ENCODE measurements at regions not wholly inside any gene's neighbourhood (a gene's known extent, or its start where the extent isn't known, plus 50 kb on each side); places are given as distances from the start of the nearest gene placed in this dataset.

DNA sequence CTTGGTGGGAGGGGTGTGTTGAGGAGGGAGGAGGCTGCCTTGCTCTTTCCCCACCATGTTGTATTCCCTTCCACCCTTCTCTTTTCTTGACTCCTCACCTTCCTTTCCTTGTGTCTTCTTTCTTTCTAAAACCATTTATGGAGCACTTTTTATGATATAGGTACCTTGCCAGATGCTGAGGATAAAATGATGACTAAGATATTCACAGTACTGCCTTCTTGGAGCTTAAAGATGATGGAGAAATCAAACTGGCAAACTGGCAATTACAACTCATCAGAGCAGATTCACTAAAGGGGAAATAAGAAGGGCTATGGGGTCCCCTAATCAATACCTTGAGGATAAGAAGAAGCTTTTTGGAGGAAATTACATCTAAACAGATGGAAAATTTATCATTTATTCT lies 273.2 kb upstream of the MEF2C start:
- H3K36me3 ChIP-seq (replicated peaks in 1 of 2; ENCODE audit: insufficient read depth in 1 of 2, low read depth in 2 of 2), result no peaks in the 10 kb centered on the region
- DNase-seq (no peak), ATAC-seq (no peak)
- TF ChIP-seq, protein P1, sequence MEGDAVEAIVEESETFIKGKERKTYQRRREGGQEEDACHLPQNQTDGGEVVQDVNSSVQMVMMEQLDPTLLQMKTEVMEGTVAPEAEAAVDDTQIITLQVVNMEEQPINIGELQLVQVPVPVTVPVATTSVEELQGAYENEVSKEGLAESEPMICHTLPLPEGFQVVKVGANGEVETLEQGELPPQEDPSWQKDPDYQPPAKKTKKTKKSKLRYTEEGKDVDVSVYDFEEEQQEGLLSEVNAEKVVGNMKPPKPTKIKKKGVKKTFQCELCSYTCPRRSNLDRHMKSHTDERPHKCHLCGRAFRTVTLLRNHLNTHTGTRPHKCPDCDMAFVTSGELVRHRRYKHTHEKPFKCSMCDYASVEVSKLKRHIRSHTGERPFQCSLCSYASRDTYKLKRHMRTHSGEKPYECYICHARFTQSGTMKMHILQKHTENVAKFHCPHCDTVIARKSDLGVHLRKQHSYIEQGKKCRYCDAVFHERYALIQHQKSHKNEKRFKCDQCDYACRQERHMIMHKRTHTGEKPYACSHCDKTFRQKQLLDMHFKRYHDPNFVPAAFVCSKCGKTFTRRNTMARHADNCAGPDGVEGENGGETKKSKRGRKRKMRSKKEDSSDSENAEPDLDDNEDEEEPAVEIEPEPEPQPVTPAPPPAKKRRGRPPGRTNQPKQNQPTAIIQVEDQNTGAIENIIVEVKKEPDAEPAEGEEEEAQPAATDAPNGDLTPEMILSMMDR (IDR thresholded peaks at IDR 0.05), result no peak
- no peak overlapping the region for H3K27ac ChIP-seq
- no peak overlapping the region for H3K4me3 ChIP-seq
- no peaks in the 10 kb centered on the region for H3K27me3 ChIP-seq
- no peaks in the 10 kb centered on the region for H3K4me1 ChIP-seq
- intact Hi-C loops (cut with DNase I), result no loop called here
- H3K9me3 ChIP-seq, result no peaks in the 10 kb centered on the region

DNA sequence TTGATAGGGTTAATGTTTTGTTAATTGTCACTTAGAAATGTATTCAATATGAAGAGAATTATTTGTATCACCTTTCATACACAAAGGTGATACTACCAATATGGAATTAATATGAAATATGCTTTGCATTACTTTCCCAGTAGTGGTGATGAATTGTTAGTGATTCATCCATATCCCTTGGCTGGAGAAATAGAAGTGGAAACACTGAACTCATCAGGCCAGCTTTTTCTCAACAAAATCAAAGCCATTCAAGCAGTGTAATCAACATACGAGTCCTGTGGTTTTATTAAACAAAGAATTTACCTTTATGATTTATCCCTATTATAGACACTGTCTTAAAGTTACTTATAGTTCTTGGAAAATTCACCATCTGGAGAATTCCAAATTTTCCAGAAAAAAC lies 264.0 kb upstream of the MEF2C start:
- no peak for DNase-seq
- TF ChIP-seq, protein P1 (IDR thresholded peaks at IDR 0.05), result no peak
- TF ChIP-seq POLR2A (IDR thresholded peaks at IDR 0.05), result no peak
- intact Hi-C loops (cut with DNase I), result no loop called here
- H3K36me3 ChIP-seq (replicated peaks in 1 of 2; ENCODE audit: insufficient read depth in 1 of 2, low read depth in 2 of 2), result no peaks in the 10 kb centered on the region
- 71 to 86% methylated on average over 1 of the region's 1 CpG for WGBS, 2 donors
- H3K4me3 ChIP-seq, result no peak overlapping the region
- no peaks in the 10 kb centered on the region for H3K27me3 ChIP-seq
- H3K9me3 ChIP-seq, result no peaks in the 10 kb centered on the region
- no peaks in the 10 kb centered on the region for H3K4me1 ChIP-seq
- H3K27ac ChIP-seq, result no peak overlapping the region
- ATAC-seq, result no peak

DNA sequence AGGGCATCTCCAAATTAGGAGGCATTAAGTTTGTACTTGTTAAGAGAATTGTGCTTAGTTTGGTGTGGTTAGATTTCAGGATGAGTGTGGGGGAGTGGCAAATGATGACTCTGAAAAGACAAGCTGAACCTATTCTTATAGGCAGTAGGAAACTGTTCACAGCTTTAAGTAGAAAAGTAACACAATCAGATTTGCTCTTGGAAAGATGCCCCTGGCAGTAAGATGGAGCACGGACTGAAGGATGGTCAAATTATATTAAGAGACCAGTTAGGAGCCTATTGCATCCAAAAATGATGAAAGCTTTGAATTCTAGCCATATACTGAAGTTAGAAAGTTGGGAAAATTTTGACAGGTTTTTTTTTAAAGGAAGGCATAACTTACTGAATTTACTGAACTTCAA lies 254.2 kb upstream of the MEF2C start:
- no peak overlapping the region for H3K4me3 ChIP-seq
- intact Hi-C loops (cut with DNase I), result no loop called here
- H3K27me3 ChIP-seq, result no peaks in the 10 kb centered on the region
- ATAC-seq (no peak), DNase-seq (no peak)
- 70 to 74% methylated on average over 1 of the region's 1 CpG for WGBS, 2 donors
- H3K27ac ChIP-seq, result no peak overlapping the region
- H3K36me3 ChIP-seq (replicated peaks in 1 of 2; ENCODE audit: insufficient read depth in 1 of 2, low read depth in 2 of 2), result no peaks in the 10 kb centered on the region
- H3K4me1 ChIP-seq, result no peaks in the 10 kb centered on the region
- TF ChIP-seq, protein P1 (IDR thresholded peaks at IDR 0.05), result no peak
- TF ChIP-seq POLR2A (IDR thresholded peaks at IDR 0.05), result no peak
- H3K9me3 ChIP-seq, result no peaks in the 10 kb centered on the region

DNA sequence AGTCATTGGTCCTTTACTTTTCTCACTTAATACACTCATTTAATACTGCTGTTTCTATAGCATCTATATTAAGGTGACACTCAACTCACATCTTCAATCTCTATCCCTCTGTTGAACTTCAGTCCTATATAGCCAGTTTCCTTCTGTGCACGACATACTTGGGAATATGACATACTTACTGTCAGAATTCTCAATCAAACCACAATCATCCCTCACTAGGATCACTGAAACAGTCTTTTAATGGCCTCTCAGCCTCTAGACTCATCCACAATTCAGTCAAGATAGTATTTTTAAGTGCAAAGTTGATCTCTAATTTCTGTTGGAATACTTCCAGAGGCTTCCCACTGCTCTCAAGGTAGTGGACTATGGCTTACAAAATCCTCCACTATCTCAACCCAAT lies 251.0 kb upstream of the MEF2C start:
- intact Hi-C loops (cut with DNase I), result no loop called here
- WGBS, 2 donors, result 85 to 88% methylated on average over 1 of the region's 1 CpG
- no peak overlapping the region for H3K4me3 ChIP-seq
- TF ChIP-seq, protein P1 (IDR thresholded peaks at IDR 0.05), result no peak
- TF ChIP-seq POLR2A (IDR thresholded peaks at IDR 0.05), result no peak
- ATAC-seq, result no peak
- no peaks in the 10 kb centered on the region for H3K27me3 ChIP-seq
- no peaks in the 10 kb centered on the region for H3K36me3 ChIP-seq (replicated peaks in 1 of 2; ENCODE audit: insufficient read depth in 1 of 2, low read depth in 2 of 2)
- DNase-seq, result no peak
- no peaks in the 10 kb centered on the region for H3K9me3 ChIP-seq
- no peaks in the 10 kb centered on the region for H3K4me1 ChIP-seq
- H3K27ac ChIP-seq, result no peak overlapping the region

DNA sequence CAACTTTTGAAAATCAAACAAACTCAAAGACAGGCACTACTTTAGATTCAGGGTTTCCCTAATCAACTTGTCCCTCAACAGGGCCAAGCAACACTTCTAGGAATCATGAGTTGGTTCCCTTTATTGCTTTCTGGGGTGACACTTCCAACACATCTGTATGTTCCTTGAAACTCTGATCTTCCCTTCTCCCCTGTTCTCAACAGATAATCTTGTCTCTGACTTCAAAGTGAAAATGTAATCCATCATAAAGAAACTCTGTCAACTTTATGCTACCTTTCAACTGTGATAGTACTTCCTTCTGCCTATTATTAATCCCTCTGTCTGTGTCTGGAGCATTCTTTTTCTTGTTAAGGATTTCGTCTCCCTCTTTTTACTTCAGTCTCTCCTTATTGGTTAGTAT lies 250.1 kb upstream of the MEF2C start:
- H3K4me1 ChIP-seq, result no peaks in the 10 kb centered on the region
- H3K36me3 ChIP-seq (replicated peaks in 1 of 2; ENCODE audit: insufficient read depth in 1 of 2, low read depth in 2 of 2), result no peaks in the 10 kb centered on the region
- H3K27me3 ChIP-seq, result no peaks in the 10 kb centered on the region
- no peak overlapping the region for H3K27ac ChIP-seq
- DNase-seq (no peak), ATAC-seq (no peak)
- intact Hi-C loops (cut with DNase I), result no loop called here
- H3K9me3 ChIP-seq, result no peaks in the 10 kb centered on the region
- no peak for TF ChIP-seq POLR2A (IDR thresholded peaks at IDR 0.05)
- TF ChIP-seq, protein P1 (IDR thresholded peaks at IDR 0.05), result no peak
- H3K4me3 ChIP-seq, result no peak overlapping the region
- WGBS, 2 donors, result 67 to 85% methylated on average over 1 of the region's 1 CpG
